MCF 10A (cell line): ENCODE measurements at regions not wholly inside any gene's neighbourhood (a gene's known extent, or its start where the extent isn't known, plus 50 kb on each side); places are given as distances from the start of the nearest gene placed in this dataset.
A peak's percentile ranks its signal among the peaks of the same experiment; 100 is the strongest.

Experiments
- BruUV-seq: library from RNA; stranded (reverse); fragments of 400-500 nt; replicated peaks from 2 replicates; lab custom pipeline; 2021; lab: Mats Ljungman, UMichigan
- CTCF ChIA-PET: fragments of 300-600 bp; sonication (Branson Sonifier 250); formaldehyde crosslinking; extraction: SDS; loops from one replicate; lab custom pipeline; 2021; ENCODE audit warnings: antibody characterized with exemption, inconsistent platforms; lab: Yijun Ruan, JAX
- POLR2A ChIA-PET: fragments of 300-600, 350-650 bp; sonication (Branson Sonifier 250); formaldehyde crosslinking; extraction: SDS; loops from one replicate; lab custom pipeline; 2020; ENCODE audit warnings: antibody characterized with exemption, inconsistent platforms; lab: Yijun Ruan, JAX
- DNase-seq: peaks from one replicate; pipeline ENCODE4 v3.0.0-alpha.2; 2018; ENCODE audit not compliant: unreplicated experiment
- H3K27ac Mint-ChIP-seq: one replicate; pipeline ENCODE4 v1.8.0; 2022; ENCODE audit warnings: mild to moderate bottlenecking, low read depth, mixed read lengths; ENCODE audit not compliant: unreplicated experiment
- H3K27me3 Mint-ChIP-seq: one replicate; pipeline ENCODE4 v1.8.0; 2022; ENCODE audit warnings: mixed read lengths; ENCODE audit not compliant: insufficient read depth, unreplicated experiment
- H3K36me3 Mint-ChIP-seq: one replicate; pipeline ENCODE4 v1.8.0; 2022; ENCODE audit warnings: mild to moderate bottlenecking, moderate library complexity, mixed read lengths; ENCODE audit not compliant: insufficient read depth, unreplicated experiment
- H3K4me1 Mint-ChIP-seq: one replicate; pipeline ENCODE4 v1.8.0; 2022; ENCODE audit warnings: mixed read lengths; ENCODE audit not compliant: insufficient read depth, unreplicated experiment
- H3K4me3 Mint-ChIP-seq: one replicate; pipeline ENCODE4 v1.8.0; 2022; ENCODE audit warnings: mild to moderate bottlenecking, moderate library complexity, mixed read lengths; ENCODE audit not compliant: unreplicated experiment
- H3K9me3 Mint-ChIP-seq: one replicate; pipeline ENCODE4 v1.8.0; 2022; ENCODE audit warnings: mixed read lengths; ENCODE audit not compliant: unreplicated experiment
- CTCF ChIP-seq: fragments of 200-600 bp; IDR thresholded peaks from one replicate; pipeline ENCODE4 v1.8.0; 2022; ENCODE audit warnings: antibody characterized with exemption, mild to moderate bottlenecking; ENCODE audit not compliant: unreplicated experiment
- intact Hi-C: fragments of 100-400 bp; cut with micrococcal nuclease; formaldehyde crosslinking; loops from 2 replicates; pipeline ENCODE4 v1.14.1; 2022

- no peaks in the 10 kb centered on the region for H3K27me3 Mint-ChIP-seq
- H3K4me3 Mint-ChIP-seq, result no peak overlapping the region
- no peak for DNase-seq
- CTCF ChIA-PET, result interaction anchor here (0.6 to 1.1 kb wide), 6 partner anchors 10 to 341 kb away, joined by 3 to 5 read pairs (median 3); no protein-coding TSS in a partner anchor
- H3K4me1 Mint-ChIP-seq, result peaks cover 8% of the 10 kb centered on the region
- TF ChIP-seq CTCF, result no peak
- intact Hi-C loops, result no loop called here
- POLR2A ChIA-PET, result interaction anchor here (1.5 kb wide), 1 partner anchor 29 kb away, joined by 3 read pairs; no protein-coding TSS in a partner anchor
- no TSS peak for BruUV-seq
- no peaks in the 10 kb centered on the region for H3K36me3 Mint-ChIP-seq
- no peaks in the 10 kb centered on the region for H3K9me3 Mint-ChIP-seq
- H3K27ac Mint-ChIP-seq, result peak overlapping the region; percentile 31
Observed at GRCh38 chr13:106161146-106161545, 374.3 kb downstream of the EFNB2 start.

DNA sequence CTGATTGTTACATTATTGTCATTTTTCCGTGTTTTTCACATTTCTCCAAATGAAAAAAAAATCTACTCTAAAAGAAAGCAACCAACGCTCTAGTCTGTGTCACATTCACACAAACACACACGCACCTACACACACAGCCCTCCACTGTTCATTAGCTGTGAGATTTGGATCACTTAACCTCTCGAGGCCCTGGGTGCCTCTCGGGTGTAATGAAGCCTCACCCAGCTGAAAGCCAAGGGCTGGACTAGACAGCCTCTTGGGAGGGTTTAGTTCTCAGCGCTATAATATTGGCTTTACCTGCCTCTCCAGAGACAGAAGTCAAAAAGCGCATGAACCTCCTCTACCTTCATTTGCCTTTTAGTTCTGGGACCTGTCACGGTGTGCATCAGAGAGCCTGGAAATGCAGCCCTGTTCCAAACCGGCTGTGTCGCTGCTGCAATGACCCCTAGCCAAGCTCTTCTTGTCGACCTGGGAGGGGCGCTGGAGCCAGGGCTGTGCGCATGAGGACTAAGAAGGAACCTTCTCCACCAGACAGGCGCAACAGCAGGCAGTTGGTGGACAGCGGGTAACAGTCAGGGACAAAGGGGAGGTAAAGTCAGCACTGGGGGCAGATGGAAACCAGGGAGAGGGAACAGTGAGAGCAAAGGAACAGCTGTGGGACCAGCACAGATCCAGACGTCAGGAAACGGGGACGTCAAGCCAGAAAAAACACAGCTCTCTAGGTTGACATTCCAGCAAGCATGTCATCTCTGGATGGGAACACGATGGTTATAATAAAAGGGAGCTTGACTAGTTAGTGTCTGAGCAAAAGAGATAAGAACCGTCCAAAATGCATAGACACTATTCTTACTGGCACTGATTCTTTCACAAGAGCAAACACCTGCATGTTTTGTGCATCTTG is 375.9 kb downstream of the EFNB2 start:
- peak overlapping the region; percentile 29 for H3K27ac Mint-ChIP-seq
- no peak overlapping the region for H3K4me3 Mint-ChIP-seq
- no peaks in the 10 kb centered on the region for H3K27me3 Mint-ChIP-seq
- H3K36me3 Mint-ChIP-seq, result no peaks in the 10 kb centered on the region
- intact Hi-C loops, result loop anchor here (5.0 kb wide), 1 partner anchor 717 kb away; no protein-coding TSS in a partner anchor
- no peak for DNase-seq
- no peak for TF ChIP-seq CTCF
- peaks cover 14% of the 10 kb centered on the region for H3K4me1 Mint-ChIP-seq
- ChIA-PET POLR2A (interaction anchor here (1.5 kb wide), 2 partner anchors 8 to 27 kb away, joined by 3 to 5 read pairs; no protein-coding TSS in a partner anchor), CTCF (interaction anchor here (0.5 to 0.7 kb wide), 3 partner anchors 10 to 1386 kb away, joined by 3 to 4 read pairs (median 3); no protein-coding TSS in a partner anchor)
- BruUV-seq, result no TSS peak
- H3K9me3 Mint-ChIP-seq, result no peaks in the 10 kb centered on the region

DNA sequence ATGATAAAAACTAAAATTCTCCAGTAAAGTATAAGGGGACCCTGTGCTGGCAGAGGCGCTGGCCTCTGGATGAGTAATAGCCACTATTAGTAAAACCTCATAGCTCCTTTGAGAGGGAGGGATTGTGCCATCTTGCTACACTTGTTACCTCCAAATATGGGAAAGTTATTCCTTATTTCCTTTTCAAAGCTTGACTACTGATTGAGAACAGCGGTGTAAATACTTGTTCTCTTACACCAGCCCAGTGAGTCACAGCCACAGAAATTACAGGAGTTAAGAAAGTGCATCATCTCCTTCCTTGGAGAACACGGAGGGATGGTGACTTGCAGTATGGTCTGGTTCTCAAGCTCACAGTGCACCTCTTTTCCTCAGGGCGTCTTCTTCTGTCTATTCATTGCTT is 379.0 kb downstream of the EFNB2 start:
- ChIA-PET POLR2A (interaction anchor here (0.6 to 2.4 kb wide), 16 partner anchors 10 to 379 kb away, joined by 3 to 10 read pairs (median 4); partner anchors contain the start of gene EFNB2), CTCF (interaction anchor here (1.8 kb wide), 1 partner anchor 25 kb away, joined by 5 read pairs; no protein-coding TSS in a partner anchor)
- H3K9me3 Mint-ChIP-seq, result no peaks in the 10 kb centered on the region
- BruUV-seq, result no TSS peak
- no peak for TF ChIP-seq CTCF
- peaks cover 43% of the 10 kb centered on the region for H3K4me1 Mint-ChIP-seq
- H3K4me3 Mint-ChIP-seq, result peak overlapping the region; percentile 4
- H3K27ac Mint-ChIP-seq, result peak overlapping the region; percentile 86
- no peaks in the 10 kb centered on the region for H3K27me3 Mint-ChIP-seq
- peak; percentile 97 for DNase-seq
- peaks cover 6% of the 10 kb centered on the region for H3K36me3 Mint-ChIP-seq
- intact Hi-C loops, result loop anchor here (1.0 to 5.0 kb wide), 5 partner anchors 73 to 714 kb away; no protein-coding TSS in a partner anchor

- BruUV-seq, result no TSS peak
- no peaks in the 10 kb centered on the region for H3K9me3 Mint-ChIP-seq
- ChIA-PET POLR2A (interaction anchor here (0.7 to 2.4 kb wide), 13 partner anchors 9 to 380 kb away, joined by 3 to 10 read pairs (median 4); partner anchors contain the start of gene EFNB2), CTCF (interaction anchor here (1.8 kb wide), 1 partner anchor 24 kb away, joined by 5 read pairs; no protein-coding TSS in a partner anchor)
- no peak for TF ChIP-seq CTCF
- peak overlapping the region; percentile 86 for H3K27ac Mint-ChIP-seq
- H3K36me3 Mint-ChIP-seq, result peaks cover 6% of the 10 kb centered on the region
- intact Hi-C loops, result loop anchor here (5.0 kb wide), 1 partner anchor 713 kb away; no protein-coding TSS in a partner anchor
- DNase-seq, result peak; percentile 87
- H3K27me3 Mint-ChIP-seq, result no peaks in the 10 kb centered on the region
- H3K4me3 Mint-ChIP-seq, result no peak overlapping the region
- peaks cover 54% of the 10 kb centered on the region for H3K4me1 Mint-ChIP-seq
Observed at GRCh38 chr13:106155411-106155810, 380.1 kb downstream of the EFNB2 start.
